GM23338 (cell line): ENCODE measurements at regions not wholly inside any gene's neighbourhood (a gene's known extent, or its start where the extent isn't known, plus 50 kb on each side); places are given as distances from the start of the nearest gene placed in this dataset.

Experiments used
- ATAC-seq: fragments of 200-7000 bp; cut with Tn5 transposase; 3 replicates; pipeline ENCODE4 v1.9.1; 2020
- DNase-seq: peaks from one replicate; pipeline ENCODE4 v3.0.0-alpha.2; 2015; ENCODE audit warnings: low spot score
- H2AFZ ChIP-seq: fragments of 200-600 bp; sonication (generic); 2 replicates; pipeline ENCODE4 v1.8.0; 2016; ENCODE audit warnings: antibody characterized with exemption, mild to moderate bottlenecking, moderate library complexity
- H3F3A ChIP-seq: fragments of 200-600 bp; sonication (generic); replicated peaks from 2 replicates; pipeline ENCODE4 v1.8.0; 2017; ENCODE audit warnings: antibody characterized with exemption, mixed run types, low read depth
- H3K27ac ChIP-seq: fragments of 200-600 bp; sonication (generic); 2 replicates; pipeline ENCODE4 v1.6.1; 2016; ENCODE audit warnings: low read depth
- H3K27me3 ChIP-seq: fragments of 200-600 bp; sonication (generic); 2 replicates; pipeline ENCODE4 v1.8.0; 2016; ENCODE audit warnings: mild to moderate bottlenecking, mixed run types, moderate library complexity; ENCODE audit not compliant: insufficient read depth
- H3K36me3 ChIP-seq: fragments of 200-600 bp; sonication (generic); 2 replicates; pipeline ENCODE4 v1.8.0; 2016; ENCODE audit warnings: mild to moderate bottlenecking; ENCODE audit not compliant: insufficient read depth
- H3K4me1 ChIP-seq: fragments of 200-600 bp; sonication (generic); 2 replicates; pipeline ENCODE4 v1.8.0; 2016; ENCODE audit warnings: mild to moderate bottlenecking, moderate library complexity; ENCODE audit not compliant: insufficient read depth
- H3K4me2 ChIP-seq: fragments of 200-600 bp; sonication (generic); 2 replicates; pipeline ENCODE4 v1.7.1; 2017; ENCODE audit warnings: mixed run types
- H3K4me3 ChIP-seq: fragments of 200-600 bp; sonication (generic); 2 replicates; pipeline ENCODE4 v1.6.1; 2016; ENCODE audit warnings: mixed run types
- H3K79me2 ChIP-seq: fragments of 200-600 bp; sonication (generic); replicated peaks from 2 replicates; pipeline ENCODE4 v1.8.0; 2017; ENCODE audit warnings: mild to moderate bottlenecking; ENCODE audit not compliant: insufficient read depth
- H3K9me2 ChIP-seq: fragments of 200-600 bp; sonication (generic); 2 replicates; pipeline ENCODE4 v1.8.0; 2017; ENCODE audit not compliant: insufficient read depth
- H4K20me1 ChIP-seq: fragments of 200-600 bp; sonication (generic); replicated peaks from 2 replicates; pipeline ENCODE4 v1.8.0; 2017; ENCODE audit warnings: mild to moderate bottlenecking; ENCODE audit not compliant: insufficient read depth
- H3K27ac Mint-ChIP-seq: 2 replicates; pipeline ENCODE4 v1.8.0; 2020; ENCODE audit warnings: inconsistent platforms, mild to moderate bottlenecking, moderate library complexity, mixed read lengths
- H3K27me3 Mint-ChIP-seq: 3 replicates; pipeline ENCODE4 v1.8.0; 2022; ENCODE audit warnings: low read depth, mild to moderate bottlenecking, moderate library complexity, mixed read lengths, inconsistent platforms; ENCODE audit not compliant: insufficient read depth, poor library complexity
- H3K36me3 Mint-ChIP-seq: 3 replicates; pipeline ENCODE4 v1.8.0; 2021; ENCODE audit warnings: low read depth, mild to moderate bottlenecking, inconsistent platforms, moderate library complexity, mixed read lengths
- H3K4me1 Mint-ChIP-seq: 3 replicates; pipeline ENCODE4 v1.8.0; 2020; ENCODE audit warnings: mild to moderate bottlenecking, inconsistent platforms, mixed read lengths
- H3K4me3 Mint-ChIP-seq: 3 replicates; pipeline ENCODE4 v1.8.0; 2021; ENCODE audit warnings: moderate library complexity, mild to moderate bottlenecking, inconsistent platforms, mixed read lengths
- H3K9me3 Mint-ChIP-seq: 3 replicates; pipeline ENCODE4 v1.8.0; 2020; ENCODE audit warnings: moderate library complexity, mild to moderate bottlenecking, inconsistent platforms, mixed read lengths
- CREB1 ChIP-seq: fragments of 250-450 bp; sonication (Bioruptor Pico); IDR thresholded peaks from 2 replicates; pipeline ENCODE4 v1.5.0; 2020; ENCODE audit warnings: low read depth, mild to moderate bottlenecking, moderate library complexity
- EZH2phosphoT487 ChIP-seq: fragments of 200-600 bp; sonication (generic); IDR thresholded peaks from one replicate; pipeline ENCODE4 v1.8.1; 2018; ENCODE audit warnings: antibody characterized with exemption; ENCODE audit not compliant: unreplicated experiment
- JUNB ChIP-seq: IDR thresholded peaks from one replicate; pipeline ENCODE4 v1.6.1; 2016; ENCODE audit warnings: antibody characterized with exemption; ENCODE audit not compliant: unreplicated experiment
- NANOG ChIP-seq: IDR thresholded peaks from 2 replicates; pipeline ENCODE4 v1.6.1; 2016; ENCODE audit warnings: antibody characterized with exemption, borderline replicate concordance
- POLR2AphosphoS5 ChIP-seq: IDR thresholded peaks from 2 replicates; pipeline ENCODE4 v1.6.1; 2016; ENCODE audit warnings: antibody characterized with exemption, low read depth
- STAT1 ChIP-seq: IDR thresholded peaks from one replicate; pipeline ENCODE4 v1.6.1; 2016; ENCODE audit warnings: antibody characterized with exemption; ENCODE audit not compliant: unreplicated experiment
- ZNF114 ChIP-seq: fragments of 250-450 bp; sonication (Bioruptor Pico); IDR thresholded peaks from 2 replicates; pipeline ENCODE4 v1.5.0; 2020; ENCODE audit warnings: mild to moderate bottlenecking, moderate library complexity
- ZNF331 ChIP-seq: fragments of 250-450 bp; sonication (Bioruptor Pico); IDR thresholded peaks from 2 replicates; pipeline ENCODE4 v1.5.0; 2020; ENCODE audit warnings: low read depth, mild to moderate bottlenecking, moderate library complexity
- TF ChIP-seq, protein P1 (sequence below): IDR thresholded peaks from one replicate; pipeline ENCODE4 v1.6.1; 2018; ENCODE audit warnings: antibody characterized with exemption; ENCODE audit not compliant: unreplicated experiment
- TF ChIP-seq, protein P2 (sequence below), 2 experiments: fragments of 200-600 bp in 1 of 2; sonication (generic) in 1 of 2; conservative IDR thresholded peaks; 2 replicates each; pipeline versions ENCODE4 v1.5.1 to v1.6.1; 2016 to 2017; ENCODE audit warnings: antibody characterized with exemption in 2 of 2, low read depth in 2 of 2, mild to moderate bottlenecking in 2 of 2, moderate library complexity in 1 of 2
- TF ChIP-seq, protein P3 (sequence below): IDR thresholded peaks from 2 replicates; pipeline ENCODE4 v1.6.1; 2016; ENCODE audit warnings: antibody characterized with exemption

DNA sequence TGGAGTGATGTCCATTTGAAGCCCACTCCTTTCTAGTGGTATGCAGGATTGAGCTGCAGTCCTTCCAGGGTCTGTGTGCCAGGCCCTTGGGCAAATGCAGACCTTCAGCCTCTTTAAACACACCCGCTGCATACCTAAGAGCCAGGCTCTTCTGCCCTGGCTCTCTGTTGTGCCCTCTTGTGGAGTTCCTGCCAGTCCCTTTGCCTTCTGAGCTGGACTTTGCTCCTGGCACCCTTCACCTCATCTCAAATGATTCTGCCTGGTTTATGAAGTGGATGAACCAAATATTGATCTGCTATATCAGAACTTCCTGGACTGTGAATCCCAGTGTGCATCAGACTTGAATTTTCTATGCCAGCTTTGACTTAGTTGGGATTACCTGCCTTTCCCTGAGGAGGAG lies 158.8 kb downstream of the URB2 start:
- Mint-ChIP-seq H3K27ac (no peak overlapping the region), H3K4me3 (no peak overlapping the region), H3K36me3 (peaks cover 28% of the 10 kb centered on the region), H3K4me1 (no peaks in the 10 kb centered on the region), H3K27me3 (no peaks in the 10 kb centered on the region), H3K9me3 (peaks cover 55% of the 10 kb centered on the region)
- H3K4me2 ChIP-seq, result no peak overlapping the region
- no peaks in the 10 kb centered on the region for H3K4me1 ChIP-seq
- no peak overlapping the region for H3K27ac ChIP-seq
- H3K9me2 ChIP-seq, result no peaks in the 10 kb centered on the region
- H3F3A ChIP-seq, result no peaks in the 10 kb centered on the region
- H3K36me3 ChIP-seq, result no peaks in the 10 kb centered on the region
- H3K27me3 ChIP-seq, result no peaks in the 10 kb centered on the region
- no peak overlapping the region for H3K4me3 ChIP-seq
- no peak overlapping the region for H2AFZ ChIP-seq
- H4K20me1 ChIP-seq, result no peaks in the 10 kb centered on the region
- DNase-seq, result no peak
- no peak for ATAC-seq
- TF ChIP-seq ZNF331 (CRISPR knock-in tag) (no peak), NANOG (no peak), CREB1 (CRISPR knock-in tag) (no peak), POLR2AphosphoS5 (no peak), STAT1 (no peak), EZH2phosphoT487 (no peak), JUNB (no peak), ZNF114 (no peak)
- TF ChIP-seq, protein P1, sequence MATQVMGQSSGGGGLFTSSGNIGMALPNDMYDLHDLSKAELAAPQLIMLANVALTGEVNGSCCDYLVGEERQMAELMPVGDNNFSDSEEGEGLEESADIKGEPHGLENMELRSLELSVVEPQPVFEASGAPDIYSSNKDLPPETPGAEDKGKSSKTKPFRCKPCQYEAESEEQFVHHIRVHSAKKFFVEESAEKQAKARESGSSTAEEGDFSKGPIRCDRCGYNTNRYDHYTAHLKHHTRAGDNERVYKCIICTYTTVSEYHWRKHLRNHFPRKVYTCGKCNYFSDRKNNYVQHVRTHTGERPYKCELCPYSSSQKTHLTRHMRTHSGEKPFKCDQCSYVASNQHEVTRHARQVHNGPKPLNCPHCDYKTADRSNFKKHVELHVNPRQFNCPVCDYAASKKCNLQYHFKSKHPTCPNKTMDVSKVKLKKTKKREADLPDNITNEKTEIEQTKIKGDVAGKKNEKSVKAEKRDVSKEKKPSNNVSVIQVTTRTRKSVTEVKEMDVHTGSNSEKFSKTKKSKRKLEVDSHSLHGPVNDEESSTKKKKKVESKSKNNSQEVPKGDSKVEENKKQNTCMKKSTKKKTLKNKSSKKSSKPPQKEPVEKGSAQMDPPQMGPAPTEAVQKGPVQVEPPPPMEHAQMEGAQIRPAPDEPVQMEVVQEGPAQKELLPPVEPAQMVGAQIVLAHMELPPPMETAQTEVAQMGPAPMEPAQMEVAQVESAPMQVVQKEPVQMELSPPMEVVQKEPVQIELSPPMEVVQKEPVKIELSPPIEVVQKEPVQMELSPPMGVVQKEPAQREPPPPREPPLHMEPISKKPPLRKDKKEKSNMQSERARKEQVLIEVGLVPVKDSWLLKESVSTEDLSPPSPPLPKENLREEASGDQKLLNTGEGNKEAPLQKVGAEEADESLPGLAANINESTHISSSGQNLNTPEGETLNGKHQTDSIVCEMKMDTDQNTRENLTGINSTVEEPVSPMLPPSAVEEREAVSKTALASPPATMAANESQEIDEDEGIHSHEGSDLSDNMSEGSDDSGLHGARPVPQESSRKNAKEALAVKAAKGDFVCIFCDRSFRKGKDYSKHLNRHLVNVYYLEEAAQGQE, result no peak
- TF ChIP-seq, protein P2, sequence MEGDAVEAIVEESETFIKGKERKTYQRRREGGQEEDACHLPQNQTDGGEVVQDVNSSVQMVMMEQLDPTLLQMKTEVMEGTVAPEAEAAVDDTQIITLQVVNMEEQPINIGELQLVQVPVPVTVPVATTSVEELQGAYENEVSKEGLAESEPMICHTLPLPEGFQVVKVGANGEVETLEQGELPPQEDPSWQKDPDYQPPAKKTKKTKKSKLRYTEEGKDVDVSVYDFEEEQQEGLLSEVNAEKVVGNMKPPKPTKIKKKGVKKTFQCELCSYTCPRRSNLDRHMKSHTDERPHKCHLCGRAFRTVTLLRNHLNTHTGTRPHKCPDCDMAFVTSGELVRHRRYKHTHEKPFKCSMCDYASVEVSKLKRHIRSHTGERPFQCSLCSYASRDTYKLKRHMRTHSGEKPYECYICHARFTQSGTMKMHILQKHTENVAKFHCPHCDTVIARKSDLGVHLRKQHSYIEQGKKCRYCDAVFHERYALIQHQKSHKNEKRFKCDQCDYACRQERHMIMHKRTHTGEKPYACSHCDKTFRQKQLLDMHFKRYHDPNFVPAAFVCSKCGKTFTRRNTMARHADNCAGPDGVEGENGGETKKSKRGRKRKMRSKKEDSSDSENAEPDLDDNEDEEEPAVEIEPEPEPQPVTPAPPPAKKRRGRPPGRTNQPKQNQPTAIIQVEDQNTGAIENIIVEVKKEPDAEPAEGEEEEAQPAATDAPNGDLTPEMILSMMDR (conservative IDR thresholded peaks at IDR 0.05; ENCODE audit: low read depth in 2 of 2), result no peak
- H3K79me2 ChIP-seq, result no peaks in the 10 kb centered on the region

DNA sequence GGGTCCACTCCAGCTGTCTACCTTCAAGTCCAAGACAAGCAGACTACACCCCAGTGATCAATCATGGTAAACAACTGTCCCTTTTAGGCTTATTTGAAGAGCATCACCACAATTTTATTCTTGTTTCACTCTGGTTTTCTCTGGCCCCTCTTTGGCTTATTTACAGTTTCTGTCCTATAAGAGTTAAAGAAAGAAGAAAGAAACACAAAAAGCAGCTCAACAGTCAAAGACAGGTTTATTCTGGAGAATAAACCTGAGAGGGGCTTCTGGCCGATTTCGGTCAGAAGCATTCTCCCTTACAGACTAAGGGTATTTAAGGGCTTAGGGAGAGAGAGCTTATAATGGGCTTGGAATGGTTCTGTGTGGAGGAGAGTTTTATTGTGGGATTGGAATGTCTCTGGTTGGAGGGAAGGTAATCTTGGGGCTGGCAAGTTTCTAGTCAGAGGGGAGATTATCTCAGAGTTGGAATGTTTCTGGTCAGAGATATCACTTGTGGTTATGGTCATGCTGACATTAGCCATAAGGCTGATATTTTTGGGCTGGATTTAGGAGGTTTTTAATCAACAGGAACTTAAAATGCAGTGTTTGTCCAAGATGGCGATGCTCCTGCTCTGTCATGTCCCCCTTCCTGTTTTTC lies 161.0 kb downstream of the URB2 start:
- Mint-ChIP-seq H3K36me3 (peaks cover 28% of the 10 kb centered on the region), H3K27me3 (no peaks in the 10 kb centered on the region), H3K4me3 (no peak overlapping the region), H3K27ac (no peak overlapping the region), H3K9me3 (peaks cover 63% of the 10 kb centered on the region), H3K4me1 (no peaks in the 10 kb centered on the region)
- Histone ChIP-seq H3K9me2 (no peaks in the 10 kb centered on the region), H3K4me2 (no peak overlapping the region), H3K4me1 (no peaks in the 10 kb centered on the region), H3K27ac (no peak overlapping the region), H2AFZ (no peak overlapping the region), H3F3A (no peaks in the 10 kb centered on the region), H3K79me2 (no peaks in the 10 kb centered on the region), H3K4me3 (no peak overlapping the region), H4K20me1 (no peaks in the 10 kb centered on the region), H3K27me3 (no peaks in the 10 kb centered on the region), H3K36me3 (no peaks in the 10 kb centered on the region)
- no peak for DNase-seq
- no peak for ATAC-seq
- TF ChIP-seq, protein P3, sequence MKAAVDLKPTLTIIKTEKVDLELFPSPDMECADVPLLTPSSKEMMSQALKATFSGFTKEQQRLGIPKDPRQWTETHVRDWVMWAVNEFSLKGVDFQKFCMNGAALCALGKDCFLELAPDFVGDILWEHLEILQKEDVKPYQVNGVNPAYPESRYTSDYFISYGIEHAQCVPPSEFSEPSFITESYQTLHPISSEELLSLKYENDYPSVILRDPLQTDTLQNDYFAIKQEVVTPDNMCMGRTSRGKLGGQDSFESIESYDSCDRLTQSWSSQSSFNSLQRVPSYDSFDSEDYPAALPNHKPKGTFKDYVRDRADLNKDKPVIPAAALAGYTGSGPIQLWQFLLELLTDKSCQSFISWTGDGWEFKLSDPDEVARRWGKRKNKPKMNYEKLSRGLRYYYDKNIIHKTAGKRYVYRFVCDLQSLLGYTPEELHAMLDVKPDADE, result no peak
- TF ChIP-seq, protein P2 (conservative IDR thresholded peaks at IDR 0.05; ENCODE audit: low read depth in 2 of 2), result no peak
- TF ChIP-seq, protein P1, result no peak
- TF ChIP-seq JUNB (no peak), STAT1 (no peak), ZNF331 (CRISPR knock-in tag) (no peak), POLR2AphosphoS5 (no peak), EZH2phosphoT487 (no peak), CREB1 (CRISPR knock-in tag) (no peak)
